K562 (cell line): ENCODE measurements at regions not wholly inside any gene's neighbourhood (a gene's known extent, or its start where the extent isn't known, plus 50 kb on each side); places are given as distances from the start of the nearest gene placed in this dataset.
A peak's percentile ranks its signal among the peaks of the same experiment; 100 is the strongest.

Source experiments
- BCOR ChIP-seq: fragments of 450-650 bp; IDR thresholded peaks from 2 replicates; pipeline ENCODE4 v1.6.1; 2016
- CBFA2T2 ChIP-seq: fragments of 450-650 bp; conservative IDR thresholded peaks from 2 replicates; pipeline ENCODE4 v1.6.1; 2017; ENCODE audit warnings: mild to moderate bottlenecking
- FOXK2 ChIP-seq, 2 experiments: fragments of 450-650 bp; IDR thresholded peaks in 1 of 2; conservative IDR thresholded peaks in 1 of 2; 2 replicates each; pipeline ENCODE4 v1.6.1; 2016; ENCODE audit warnings: low read depth in 2 of 2, mild to moderate bottlenecking in 1 of 2
- FOXM1 ChIP-seq, 2 experiments: fragments of 450-650 bp in 1 of 2; sonication (generic) in 1 of 2; formaldehyde crosslinking in 1 of 2; IDR thresholded peaks; 2 replicates each; pipeline versions ENCODE4 v1.6.1 to v1.9.0; 2017 to 2022; ENCODE audit warnings: low read depth in 2 of 2, mild to moderate bottlenecking in 2 of 2, missing genetic modification reagents in 1 of 2, moderate library complexity in 1 of 2
- GTF2A2 ChIP-seq: IDR thresholded peaks from 2 replicates; pipeline ENCODE4 v1.6.1; 2016; ENCODE audit warnings: mild to moderate bottlenecking, missing genetic modification characterization, missing compliant biosample characterization
- HDAC2 ChIP-seq: fragments of 450-650 bp; IDR thresholded peaks from 2 replicates; pipeline ENCODE4 v1.6.1; 2016; ENCODE audit warnings: mild to moderate bottlenecking
- HDAC8 ChIP-seq: fragments of 450-650 bp; IDR thresholded peaks from 2 replicates; pipeline ENCODE4 v1.6.1; 2016; ENCODE audit warnings: mild to moderate bottlenecking, missing genetic modification characterization, moderate library complexity, missing compliant biosample characterization
- MAFK ChIP-seq: IDR thresholded peaks from 2 replicates; pipeline ENCODE4 v1.6.1; 2011; ENCODE audit warnings: low read length, improper control_type of control experiment
- NCOA4 ChIP-seq: fragments of 450-650 bp; IDR thresholded peaks from 2 replicates; pipeline ENCODE4 v1.6.1; 2018; ENCODE audit warnings: mild to moderate bottlenecking; ENCODE audit not compliant: partially characterized antibody
- NELFE ChIP-seq: IDR thresholded peaks from 2 replicates; pipeline ENCODE4 v1.6.1; 2011; ENCODE audit warnings: mild to moderate bottlenecking; ENCODE audit not compliant: insufficient read depth, insufficient read length
- NR2C2 ChIP-seq, 2 experiments: fragments of 200-800 bp in 1 of 2; sonication (Bioruptor generic) in 1 of 2; sonication (generic) in 1 of 2; formaldehyde crosslinking in 1 of 2; IDR thresholded peaks; 2 replicates each; pipeline versions ENCODE4 v1.6.1 to v1.8.0; 2016 to 2022; ENCODE audit warnings: mild to moderate bottlenecking in 1 of 2, missing compliant biosample characterization in 1 of 2, missing genetic modification characterization in 1 of 2, missing genetic modification reagents in 1 of 2
- NR3C1 ChIP-seq: sonication (generic); formaldehyde crosslinking; IDR thresholded peaks from 2 replicates; pipeline ENCODE4 v1.8.1; 2022; ENCODE audit warnings: missing genetic modification reagents
- RFX1 ChIP-seq: fragments of 450-650 bp; IDR thresholded peaks from 2 replicates; pipeline ENCODE4 v1.6.1; 2016; ENCODE audit warnings: mild to moderate bottlenecking, moderate library complexity
- SMC3 ChIP-seq: conservative IDR thresholded peaks from 2 replicates; pipeline ENCODE4 v1.6.1; 2011; ENCODE audit warnings: low read depth, low read length, improper control_type of control experiment; ENCODE audit not compliant: insufficient read depth
- ZNF253 ChIP-seq: fragments of 250-450 bp; sonication (Bioruptor Pico); conservative IDR thresholded peaks from 2 replicates; pipeline ENCODE4 v1.6.1; 2021; ENCODE audit warnings: mild to moderate bottlenecking
- TF ChIP-seq, protein P1 (sequence below): fragments of 200-800 bp; sonication (Bioruptor generic); IDR thresholded peaks from 2 replicates; pipeline ENCODE4 v1.6.1; 2017; ENCODE audit warnings: missing genetic modification characterization, missing compliant biosample characterization
- TF ChIP-seq, protein P2 (sequence below): fragments of 450-650 bp; formaldehyde crosslinking; IDR thresholded peaks from 2 replicates; pipeline ENCODE4 v1.4.0; 2022; ENCODE audit warnings: mild to moderate bottlenecking, moderate library complexity
- TF ChIP-seq, protein P3 (sequence below): sonication (generic); formaldehyde crosslinking; IDR thresholded peaks from 2 replicates; pipeline ENCODE4 v1.8.1; 2023; ENCODE audit warnings: mild to moderate bottlenecking, missing genetic modification reagents
- TF ChIP-seq, protein P4 (sequence below): IDR thresholded peaks from 3 replicates; pipeline ENCODE4 v1.6.1; 2011; ENCODE audit warnings: borderline replicate concordance, mild to moderate bottlenecking, moderate library complexity; ENCODE audit not compliant: insufficient read length; ENCODE audit errors: extremely low read depth

DNA sequence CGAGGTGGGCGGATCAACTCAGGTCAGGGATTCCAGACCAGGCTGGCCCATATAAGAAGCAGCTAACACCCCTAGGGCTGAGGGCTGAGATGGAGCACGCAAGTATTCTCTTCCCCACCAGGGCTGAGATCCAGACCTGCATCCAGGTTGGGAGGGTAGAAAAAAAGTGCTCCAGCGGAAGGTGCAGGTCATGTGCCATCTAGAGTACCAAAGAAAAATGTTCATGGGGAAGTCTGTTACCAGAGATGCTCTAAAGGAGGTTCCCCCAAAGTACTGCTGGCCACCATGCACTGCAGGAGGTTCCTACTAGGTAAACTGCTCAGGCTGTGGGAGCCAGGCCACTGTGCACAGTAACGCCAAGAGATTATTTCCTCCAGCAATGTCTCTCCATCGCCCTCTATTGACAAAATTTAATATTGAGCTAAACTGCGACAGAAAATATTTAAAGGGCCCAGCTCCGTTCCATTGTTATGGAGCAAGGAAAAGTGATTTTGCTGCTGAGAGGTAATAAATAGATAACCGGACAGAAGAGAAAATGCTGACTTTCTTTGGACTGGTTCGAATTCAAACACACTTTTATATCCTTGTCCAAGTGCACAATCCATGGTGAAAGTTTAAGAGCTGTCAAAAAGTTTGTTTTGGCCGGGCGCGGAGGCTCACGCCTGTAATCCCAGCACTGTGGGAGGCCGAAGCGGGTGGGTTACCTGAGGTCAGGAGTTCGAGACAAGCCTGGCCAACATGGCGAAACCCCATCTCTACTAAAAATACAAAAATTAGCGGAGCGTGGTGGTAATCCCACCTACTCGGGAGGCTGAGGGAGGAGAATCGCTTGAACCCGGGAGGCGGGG is 159.9 kb downstream of the OR2B2 start (continued):
- no peak for TF ChIP-seq NELFE
- no peak for TF ChIP-seq NR3C1 (CRISPR knock-in tag)
- peak; percentile 74 for TF ChIP-seq HDAC2
- no peak for TF ChIP-seq ZNF253
- no peak for TF ChIP-seq NCOA4
- 0 out of 2 replicates have a peak, but pooled peaks have one; percentile 34 for TF ChIP-seq HDAC8
- no peak for TF ChIP-seq GTF2A2 (tag)
- TF ChIP-seq NR2C2 (CRISPR knock-in tag; IDR thresholded peaks at IDR 0.05), result no peak
- TF ChIP-seq NR2C2 (tag; IDR thresholded peaks at IDR 0.05), result no peak
- TF ChIP-seq MAFK, result 0 out of 2 replicates have a peak, but pooled peaks have one; percentile 16
- peak; percentile 57; the same call in 1 of the 2 replicates for TF ChIP-seq FOXM1 (IDR thresholded peaks at IDR 0.05; ENCODE audit: low read depth)
- TF ChIP-seq FOXM1 (CRISPR knock-in tag; IDR thresholded peaks at IDR 0.05; ENCODE audit: low read depth), result no peak
- TF ChIP-seq, protein P1, sequence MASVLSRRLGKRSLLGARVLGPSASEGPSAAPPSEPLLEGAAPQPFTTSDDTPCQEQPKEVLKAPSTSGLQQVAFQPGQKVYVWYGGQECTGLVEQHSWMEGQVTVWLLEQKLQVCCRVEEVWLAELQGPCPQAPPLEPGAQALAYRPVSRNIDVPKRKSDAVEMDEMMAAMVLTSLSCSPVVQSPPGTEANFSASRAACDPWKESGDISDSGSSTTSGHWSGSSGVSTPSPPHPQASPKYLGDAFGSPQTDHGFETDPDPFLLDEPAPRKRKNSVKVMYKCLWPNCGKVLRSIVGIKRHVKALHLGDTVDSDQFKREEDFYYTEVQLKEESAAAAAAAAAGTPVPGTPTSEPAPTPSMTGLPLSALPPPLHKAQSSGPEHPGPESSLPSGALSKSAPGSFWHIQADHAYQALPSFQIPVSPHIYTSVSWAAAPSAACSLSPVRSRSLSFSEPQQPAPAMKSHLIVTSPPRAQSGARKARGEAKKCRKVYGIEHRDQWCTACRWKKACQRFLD (CRISPR knock-in tag), result peak; percentile 44; the same call in 1 of the 2 replicates
- TF ChIP-seq CBFA2T2, result no peak
- TF ChIP-seq, protein P2, sequence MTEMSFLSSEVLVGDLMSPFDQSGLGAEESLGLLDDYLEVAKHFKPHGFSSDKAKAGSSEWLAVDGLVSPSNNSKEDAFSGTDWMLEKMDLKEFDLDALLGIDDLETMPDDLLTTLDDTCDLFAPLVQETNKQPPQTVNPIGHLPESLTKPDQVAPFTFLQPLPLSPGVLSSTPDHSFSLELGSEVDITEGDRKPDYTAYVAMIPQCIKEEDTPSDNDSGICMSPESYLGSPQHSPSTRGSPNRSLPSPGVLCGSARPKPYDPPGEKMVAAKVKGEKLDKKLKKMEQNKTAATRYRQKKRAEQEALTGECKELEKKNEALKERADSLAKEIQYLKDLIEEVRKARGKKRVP (CRISPR knock-in tag), result no peak
- peak; percentile 80 for TF ChIP-seq BCOR
- peak; percentile 56 for TF ChIP-seq SMC3
- TF ChIP-seq, protein P3, sequence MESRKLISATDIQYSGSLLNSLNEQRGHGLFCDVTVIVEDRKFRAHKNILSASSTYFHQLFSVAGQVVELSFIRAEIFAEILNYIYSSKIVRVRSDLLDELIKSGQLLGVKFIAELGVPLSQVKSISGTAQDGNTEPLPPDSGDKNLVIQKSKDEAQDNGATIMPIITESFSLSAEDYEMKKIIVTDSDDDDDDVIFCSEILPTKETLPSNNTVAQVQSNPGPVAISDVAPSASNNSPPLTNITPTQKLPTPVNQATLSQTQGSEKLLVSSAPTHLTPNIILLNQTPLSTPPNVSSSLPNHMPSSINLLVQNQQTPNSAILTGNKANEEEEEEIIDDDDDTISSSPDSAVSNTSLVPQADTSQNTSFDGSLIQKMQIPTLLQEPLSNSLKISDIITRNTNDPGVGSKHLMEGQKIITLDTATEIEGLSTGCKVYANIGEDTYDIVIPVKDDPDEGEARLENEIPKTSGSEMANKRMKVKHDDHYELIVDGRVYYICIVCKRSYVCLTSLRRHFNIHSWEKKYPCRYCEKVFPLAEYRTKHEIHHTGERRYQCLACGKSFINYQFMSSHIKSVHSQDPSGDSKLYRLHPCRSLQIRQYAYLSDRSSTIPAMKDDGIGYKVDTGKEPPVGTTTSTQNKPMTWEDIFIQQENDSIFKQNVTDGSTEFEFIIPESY (CRISPR knock-in tag), result peak; percentile 55
- TF ChIP-seq RFX1, result no peak
- TF ChIP-seq, protein P4, sequence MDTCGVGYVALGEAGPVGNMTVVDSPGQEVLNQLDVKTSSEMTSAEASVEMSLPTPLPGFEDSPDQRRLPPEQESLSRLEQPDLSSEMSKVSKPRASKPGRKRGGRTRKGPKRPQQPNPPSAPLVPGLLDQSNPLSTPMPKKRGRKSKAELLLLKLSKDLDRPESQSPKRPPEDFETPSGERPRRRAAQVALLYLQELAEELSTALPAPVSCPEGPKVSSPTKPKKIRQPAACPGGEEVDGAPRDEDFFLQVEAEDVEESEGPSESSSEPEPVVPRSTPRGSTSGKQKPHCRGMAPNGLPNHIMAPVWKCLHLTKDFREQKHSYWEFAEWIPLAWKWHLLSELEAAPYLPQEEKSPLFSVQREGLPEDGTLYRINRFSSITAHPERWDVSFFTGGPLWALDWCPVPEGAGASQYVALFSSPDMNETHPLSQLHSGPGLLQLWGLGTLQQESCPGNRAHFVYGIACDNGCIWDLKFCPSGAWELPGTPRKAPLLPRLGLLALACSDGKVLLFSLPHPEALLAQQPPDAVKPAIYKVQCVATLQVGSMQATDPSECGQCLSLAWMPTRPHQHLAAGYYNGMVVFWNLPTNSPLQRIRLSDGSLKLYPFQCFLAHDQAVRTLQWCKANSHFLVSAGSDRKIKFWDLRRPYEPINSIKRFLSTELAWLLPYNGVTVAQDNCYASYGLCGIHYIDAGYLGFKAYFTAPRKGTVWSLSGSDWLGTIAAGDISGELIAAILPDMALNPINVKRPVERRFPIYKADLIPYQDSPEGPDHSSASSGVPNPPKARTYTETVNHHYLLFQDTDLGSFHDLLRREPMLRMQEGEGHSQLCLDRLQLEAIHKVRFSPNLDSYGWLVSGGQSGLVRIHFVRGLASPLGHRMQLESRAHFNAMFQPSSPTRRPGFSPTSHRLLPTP, result peak; percentile 76
- 0 out of 4 replicates have a peak, but pooled peaks have one; percentile 15 to 18 for TF ChIP-seq FOXK2 (conservative IDR thresholded peaks at IDR 0.05 in 1 of 2, IDR thresholded peaks at IDR 0.05 in 1 of 2; ENCODE audit: low read depth in 2 of 2)
